GM12891 (cell line): ENCODE measurements at regions not wholly inside any gene's neighbourhood (a gene's known extent, or its start where the extent isn't known, plus 50 kb on each side); places are given as distances from the start of the nearest gene placed in this dataset.

ENCODE experiments used
- PAX5 ChIP-seq: IDR thresholded peaks from 2 replicates; pipeline ENCODE4 v1.6.1; 2011; ENCODE audit warnings: low read length, moderate library complexity, mild to moderate bottlenecking; ENCODE audit not compliant: insufficient read depth, severe bottlenecking
- POLR2A ChIP-seq: IDR thresholded peaks from 2 replicates; pipeline ENCODE4 v1.6.1; 2011; ENCODE audit warnings: low read depth, low read length, control low read depth
- POLR2AphosphoS5 ChIP-seq: IDR thresholded peaks from 2 replicates; pipeline ENCODE4 v1.6.1; 2011; ENCODE audit warnings: low read depth, low read length, control low read depth
- SPI1 ChIP-seq: IDR thresholded peaks from 2 replicates; pipeline ENCODE4 v1.6.1; 2011; ENCODE audit warnings: low read depth, low read length, control low read depth
- TAF1 ChIP-seq: IDR thresholded peaks from 2 replicates; pipeline ENCODE4 v1.6.1; 2011; ENCODE audit warnings: low read depth, low read length, control low read depth

DNA sequence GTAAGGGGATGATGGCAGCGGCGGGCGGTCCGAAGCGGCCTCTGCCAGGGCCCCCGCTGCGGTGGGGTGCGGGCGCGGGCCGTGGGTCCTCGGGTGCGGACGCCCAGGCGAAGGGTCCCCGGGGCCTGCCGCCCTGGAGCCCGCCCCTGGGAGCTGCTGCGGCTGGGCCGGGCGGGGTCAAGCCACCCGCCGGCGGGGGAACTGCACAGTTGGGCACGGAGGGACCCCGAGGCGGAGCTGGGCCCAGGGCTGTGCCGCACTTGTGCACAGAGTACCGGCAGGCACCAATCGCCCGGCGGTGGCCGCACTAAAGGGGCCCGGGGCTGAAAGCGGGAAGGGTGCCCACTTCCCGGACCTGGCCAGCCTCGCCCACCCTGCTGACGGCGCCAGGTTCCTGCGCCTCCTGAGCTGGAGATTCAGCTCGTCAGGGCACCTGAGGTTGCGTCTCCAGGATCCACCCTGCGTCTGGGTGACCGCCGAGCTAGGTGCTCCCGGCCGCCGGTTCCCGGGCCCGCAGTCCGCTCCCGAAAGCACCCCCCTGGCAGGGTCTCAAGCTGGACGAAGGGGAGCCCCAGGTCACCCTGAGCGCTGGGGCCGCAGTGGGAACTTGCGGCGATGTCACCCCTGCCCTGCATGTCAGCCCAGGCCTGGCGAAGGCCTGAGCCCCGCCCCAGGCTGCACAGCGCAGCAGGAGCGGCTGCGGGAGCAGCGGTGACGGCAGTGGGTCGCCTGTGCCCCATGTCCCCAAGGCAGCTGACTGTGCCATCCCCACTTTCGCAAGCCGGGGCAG is 56.7 kb upstream of the ETV3 start:
- TF ChIP-seq POLR2A, result no peak
- no peak for TF ChIP-seq POLR2AphosphoS5
- no peak for TF ChIP-seq TAF1
- no peak for TF ChIP-seq SPI1
- TF ChIP-seq PAX5, result no peak
